KMS-11 (cell line): ENCODE measurements at regions not wholly inside any gene's neighbourhood (a gene's known extent, or its start where the extent isn't known, plus 50 kb on each side); places are given as distances from the start of the nearest gene placed in this dataset.
A peak's percentile ranks its signal among the peaks of the same experiment; 100 is the strongest.

ENCODE experiments used
- H2AFZ ChIP-seq: fragments of 200-600 bp; sonication (generic); 2 replicates; pipeline ENCODE4 v1.6.1; 2016; ENCODE audit warnings: antibody characterized with exemption, mixed run types, low read depth
- H3K27ac ChIP-seq: fragments of 200-600 bp; sonication (generic); 2 replicates; pipeline ENCODE4 v1.6.1; 2016; ENCODE audit warnings: mild to moderate bottlenecking, mixed run types
- H3K27me3 ChIP-seq: fragments of 200-600 bp; sonication (generic); 2 replicates; pipeline ENCODE4 v1.6.1; 2017; ENCODE audit warnings: mild to moderate bottlenecking, low read depth, mixed run types, moderate library complexity; ENCODE audit not compliant: insufficient read depth
- H3K36me3 ChIP-seq: fragments of 200-600 bp; sonication (generic); 2 replicates; pipeline ENCODE4 v1.6.1; 2017; ENCODE audit warnings: mild to moderate bottlenecking, mixed run types; ENCODE audit not compliant: insufficient read depth
- H3K4me1 ChIP-seq: fragments of 200-600 bp; sonication (generic); 2 replicates; pipeline ENCODE4 v1.6.1; 2016; ENCODE audit warnings: mild to moderate bottlenecking, low read depth, mixed run types; ENCODE audit not compliant: poor library complexity, severe bottlenecking
- H3K4me2 ChIP-seq: fragments of 200-600 bp; sonication (generic); 2 replicates; pipeline ENCODE4 v1.7.0; 2016; ENCODE audit warnings: mild to moderate bottlenecking, mixed run types
- H3K4me3 ChIP-seq: fragments of 200-600 bp; sonication (generic); IDR thresholded peaks from 2 replicates; pipeline ENCODE4 v1.6.1; 2017; ENCODE audit warnings: low read depth, low read length, mixed read lengths; ENCODE audit not compliant: insufficient read depth
- H3K79me2 ChIP-seq: fragments of 200-600 bp; sonication (generic); 2 replicates; pipeline ENCODE4 v1.6.1; 2016; ENCODE audit warnings: low read depth, mixed run types; ENCODE audit not compliant: insufficient read depth
- H3K9ac ChIP-seq: fragments of 200-600 bp; sonication (generic); 2 replicates; pipeline ENCODE4 v1.6.1; 2016; ENCODE audit warnings: mild to moderate bottlenecking, mixed run types
- H4K20me1 ChIP-seq: fragments of 200-600 bp; sonication (generic); 2 replicates; pipeline ENCODE4 v1.6.1; 2016; ENCODE audit warnings: mild to moderate bottlenecking, mixed run types; ENCODE audit not compliant: insufficient read depth
- CTCF ChIP-seq: fragments of 200-600 bp; sonication (generic); conservative IDR thresholded peaks from 2 replicates; pipeline ENCODE4 v1.6.1; 2017; ENCODE audit warnings: low read depth, mild to moderate bottlenecking, antibody characterized with exemption, low read length, moderate library complexity, mixed read lengths

- Histone ChIP-seq H3K27ac (no peak overlapping the region), H3K79me2 (no peaks in the 10 kb centered on the region), H3K9ac (no peak overlapping the region), H4K20me1 (no peaks in the 10 kb centered on the region), H2AFZ (no peak overlapping the region), H3K4me2 (peak overlapping the region; percentile 6; the same call in 1 of the 2 replicates), H3K4me3 (no peak overlapping the region), H3K27me3 (no peaks in the 10 kb centered on the region), H3K4me1 (peaks cover 96% of the 10 kb centered on the region), H3K36me3 (no peaks in the 10 kb centered on the region)
- TF ChIP-seq CTCF: no peak
These were observed 120.5 kb downstream of the FOXB1 start for GRCh38 chr15:60124460-60125070.

GRCh38 chr15:60125334-60125733, 121.2 kb downstream of the FOXB1 start:
- peaks cover 96% of the 10 kb centered on the region for H3K4me1 ChIP-seq
- no peak for TF ChIP-seq CTCF
- no peaks in the 10 kb centered on the region for H4K20me1 ChIP-seq
- no peak overlapping the region for H3K4me3 ChIP-seq
- H3K79me2 ChIP-seq: no peaks in the 10 kb centered on the region
- H3K27me3 ChIP-seq: no peaks in the 10 kb centered on the region
- H3K4me2 ChIP-seq: peak overlapping the region; percentile 86; the same call in 1 of the 2 replicates
- no peaks in the 10 kb centered on the region for H3K36me3 ChIP-seq
- no peak overlapping the region for H3K9ac ChIP-seq
- no peak overlapping the region for H3K27ac ChIP-seq
- H2AFZ ChIP-seq: no peak overlapping the region

- Histone ChIP-seq H3K4me1 (peaks cover 96% of the 10 kb centered on the region), H3K27ac (no peak overlapping the region), H3K9ac (no peak overlapping the region), H3K27me3 (no peaks in the 10 kb centered on the region), H3K79me2 (no peaks in the 10 kb centered on the region), H3K4me2 (peak overlapping the region; percentile 86; the same call in 1 of the 2 replicates), H4K20me1 (no peaks in the 10 kb centered on the region), H2AFZ (no peak overlapping the region), H3K36me3 (no peaks in the 10 kb centered on the region), H3K4me3 (no peak overlapping the region)
- no peak for TF ChIP-seq CTCF
These were observed 122.1 kb downstream of the FOXB1 start for GRCh38 chr15:60126200-60126599.

- H3K9ac ChIP-seq: peak overlapping the region; percentile 25; the same call in 1 of the 2 replicates
- H3K27me3 ChIP-seq: no peaks in the 10 kb centered on the region
- peak overlapping the region; percentile 86 for H3K4me2 ChIP-seq
- no peak for TF ChIP-seq CTCF
- H3K4me1 ChIP-seq: peaks cover 95% of the 10 kb centered on the region
- H3K79me2 ChIP-seq: no peaks in the 10 kb centered on the region
- no peak overlapping the region for H3K4me3 ChIP-seq
- no peaks in the 10 kb centered on the region for H4K20me1 ChIP-seq
- H3K27ac ChIP-seq: peak overlapping the region; percentile 59; the same call in 1 of the 2 replicates
- no peak overlapping the region for H2AFZ ChIP-seq
- H3K36me3 ChIP-seq: no peaks in the 10 kb centered on the region
These were observed 122.5 kb downstream of the FOXB1 start for GRCh38 chr15:60126661-60127060.
